ENCODE measurements at regions not wholly inside any gene's neighbourhood (a gene's known extent, or its start where the extent isn't known, plus 50 kb on each side); places are given as distances from the start of the nearest gene placed in this dataset.
A peak's percentile ranks its signal among the peaks of the same experiment; 100 is the strongest.
"Not testable (repeated sequence)": the region's sequence is repeated elsewhere in the genome, so short reads cannot be mapped to it uniquely, and the experiment has no call there.

- no peak for DNase-seq (ENCODE audit: low spot score)
These were observed 179.6 kb downstream of the OR4M2 start for GRCh38 chr15:22259881-22260421.

GRCh38 chr15:22262613-22263020 is 182.3 kb downstream of the OR4M2 start:
- peak; percentile 22 for DNase-seq (ENCODE audit: low spot score)

GRCh38 chr15:22263738-22264137 is 183.4 kb downstream of the OR4M2 start:
- peak; percentile 13 for DNase-seq (ENCODE audit: low spot score)

- DNase-seq (ENCODE audit: low spot score), result peak; percentile 41
These were observed 183.9 kb downstream of the OR4M2 start for GRCh38 chr15:22264272-22264671.

- DNase-seq (ENCODE audit: low spot score), result peak; percentile 13
These were observed 185.0 kb downstream of the OR4M2 start for GRCh38 chr15:22265056-22265945.

- no peak for DNase-seq (ENCODE audit: low spot score)
These were observed 185.6 kb downstream of the OR4M2 start for GRCh38 chr15:22265970-22266369.

DNA sequence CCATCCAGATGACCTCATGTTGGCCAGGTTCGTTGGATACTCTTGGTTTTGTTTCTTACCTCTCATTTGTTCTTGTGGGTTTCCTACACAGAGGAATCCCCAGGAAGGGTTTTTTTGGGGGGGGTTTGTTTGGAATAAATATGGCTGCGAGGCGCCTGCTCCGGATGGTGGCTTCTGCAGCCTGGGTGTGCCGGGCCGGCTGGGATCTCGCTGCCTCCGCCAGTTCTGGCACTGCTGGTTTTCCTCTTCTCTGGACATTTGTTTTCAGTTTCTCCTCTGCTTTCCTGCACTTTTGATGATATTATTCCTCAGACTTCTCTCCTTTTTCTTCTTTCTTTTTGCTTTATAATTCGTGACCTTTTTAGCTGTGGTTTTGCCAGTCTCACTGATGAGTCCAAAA is 187.4 kb downstream of the OR4M2 start:
- no peak for DNase-seq (ENCODE audit: low spot score)

DNA sequence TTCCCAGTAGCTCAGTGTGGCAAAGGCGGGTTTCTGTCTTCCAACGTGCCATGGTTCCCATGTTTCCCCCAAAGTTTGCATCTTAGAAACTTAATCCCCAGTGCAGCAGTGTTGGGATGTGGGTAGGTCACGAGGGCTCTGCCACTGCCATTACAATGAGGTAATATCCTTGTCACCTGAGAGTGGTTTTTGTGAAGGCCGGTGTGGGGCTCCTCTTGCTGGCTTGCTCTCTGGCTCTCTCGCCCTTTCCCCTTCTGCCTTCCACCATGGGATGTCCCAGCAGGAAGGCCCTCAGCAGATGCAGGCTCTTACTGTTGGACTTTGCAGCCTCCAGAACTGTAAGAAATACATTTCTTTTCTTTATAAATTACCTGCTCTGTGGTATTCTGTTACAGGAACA is 187.9 kb downstream of the OR4M2 start:
- not testable (repeated sequence) for DNase-seq (ENCODE audit: low spot score)

GRCh38 chr15:22268654-22269053 is 188.3 kb downstream of the OR4M2 start:
- not testable (repeated sequence) for DNase-seq (ENCODE audit: low spot score)

GRCh38 chr15:22272286-22273160 is 186.2 kb upstream of the GOLGA6L22 start:
- not testable (repeated sequence) for DNase-seq (ENCODE audit: low spot score)

GRCh38 chr15:22273185-22273584 is 185.5 kb upstream of the GOLGA6L22 start:
- not testable (repeated sequence) for DNase-seq (ENCODE audit: low spot score)

- DNase-seq (ENCODE audit: low spot score), result not testable (repeated sequence)
These were observed 184.3 kb upstream of the GOLGA6L22 start for GRCh38 chr15:22274376-22274775.

DNA sequence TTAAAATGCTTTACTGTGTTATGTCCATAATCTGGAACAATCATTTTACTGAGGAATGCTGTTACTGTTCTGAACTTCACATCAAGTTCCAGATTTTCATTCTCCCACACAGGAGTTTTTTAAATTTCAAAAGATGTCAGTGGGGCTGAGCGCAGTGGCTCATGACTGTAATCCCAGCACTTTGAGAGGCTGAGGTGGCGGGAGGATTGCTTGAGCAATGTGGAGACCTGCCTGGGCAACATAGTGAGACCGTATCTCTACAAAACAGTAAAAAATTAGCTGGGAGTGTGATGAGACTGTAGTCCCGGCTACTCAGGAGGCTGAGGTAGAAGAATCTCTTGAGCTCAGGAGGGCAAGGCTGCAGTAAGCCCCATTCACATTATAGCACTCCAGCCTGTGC is 177.9 kb upstream of the GOLGA6L22 start:
- DNase-seq (ENCODE audit: low spot score), result not testable (repeated sequence)

- not testable (repeated sequence) for DNase-seq (ENCODE audit: low spot score)
These were observed 175.7 kb upstream of the GOLGA6L22 start for GRCh38 chr15:22282794-22283533.

- not testable (repeated sequence) for DNase-seq (ENCODE audit: low spot score)
These were observed 173.8 kb upstream of the GOLGA6L22 start for GRCh38 chr15:22284795-22285420.

- not testable (repeated sequence) for DNase-seq (ENCODE audit: low spot score)
These were observed 167.6 kb upstream of the GOLGA6L22 start for GRCh38 chr15:22291054-22291453.

GRCh38 chr15:22303112-22303511 is 155.6 kb upstream of the GOLGA6L22 start:
- not testable (repeated sequence) for DNase-seq (ENCODE audit: low spot score)
